NCI-H1092 treated with DMSO at 0.1 percent for 48 hours (cell line): ENCODE measurements at regions not wholly inside any gene's neighbourhood (a gene's known extent, or its start where the extent isn't known, plus 50 kb on each side); places are given as distances from the start of the nearest gene placed in this dataset.

Experiments used
- DNase-seq: peaks from one replicate; lab custom pipeline; 2025; lab: John Stamatoyannopoulos, UW

DNA sequence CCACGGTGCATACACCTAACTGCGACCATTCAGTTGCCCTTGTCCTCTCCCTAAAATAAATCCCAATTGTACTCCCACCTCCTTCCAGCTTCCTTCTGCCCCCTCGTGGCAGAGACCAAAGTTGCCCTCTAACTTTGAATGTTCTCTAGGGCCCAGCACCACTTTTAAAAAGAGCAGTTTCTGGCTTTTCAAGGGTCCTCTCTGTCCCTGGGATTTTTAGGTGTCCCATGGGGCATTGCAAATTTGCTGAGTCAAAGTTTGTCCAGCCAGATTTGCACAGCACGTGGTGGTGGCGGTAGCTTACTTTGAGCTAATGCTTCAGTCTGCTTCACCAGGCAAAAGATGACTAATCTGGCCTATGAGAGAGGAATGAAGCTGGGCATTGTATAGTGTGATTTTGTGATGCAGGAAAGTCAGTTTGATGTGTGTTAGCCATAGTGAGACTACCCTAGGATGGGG lies 100.2 kb downstream of the PERP start:
- no peak for DNase-seq

DNA sequence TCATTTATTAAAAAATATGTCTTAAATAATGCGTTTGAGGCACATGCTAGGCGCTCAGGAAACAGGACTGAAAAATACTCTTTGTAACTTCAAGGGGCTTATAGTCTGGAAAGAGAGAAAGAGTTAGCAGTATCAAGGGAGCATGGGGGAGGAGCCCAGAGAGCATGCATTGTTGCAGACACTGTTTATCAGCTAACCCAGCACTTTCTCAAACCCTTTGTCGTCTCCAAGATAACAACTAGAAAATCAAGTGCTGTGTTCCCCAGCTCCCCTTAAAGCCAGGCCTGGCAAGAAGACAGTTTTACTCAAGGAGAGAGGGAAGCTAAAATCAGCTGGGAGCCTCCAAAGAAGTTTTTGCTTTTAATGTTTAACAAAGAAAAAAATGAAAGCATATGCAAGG lies 98.4 kb downstream of the PERP start:
- no peak for DNase-seq

DNA sequence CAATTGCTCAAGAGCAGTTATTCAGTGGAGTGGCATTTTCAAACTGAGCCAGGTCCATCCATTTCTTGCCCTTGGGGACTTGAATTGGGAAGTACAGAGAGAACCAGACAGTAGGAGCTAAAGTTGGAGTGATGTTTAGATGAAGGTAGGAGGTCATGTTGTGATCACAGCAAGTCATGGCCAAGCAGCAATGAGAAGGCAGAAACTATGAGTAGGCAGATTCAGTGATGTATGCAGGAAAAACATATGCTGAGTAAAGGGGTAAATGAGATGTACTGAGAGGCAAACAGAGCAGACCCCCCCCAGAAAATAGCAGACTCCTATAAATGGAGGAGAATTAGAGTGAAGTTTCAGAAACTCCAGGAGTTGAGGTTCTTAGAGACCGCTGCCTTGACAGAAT lies 95.8 kb downstream of the PERP start:
- no peak for DNase-seq

DNA sequence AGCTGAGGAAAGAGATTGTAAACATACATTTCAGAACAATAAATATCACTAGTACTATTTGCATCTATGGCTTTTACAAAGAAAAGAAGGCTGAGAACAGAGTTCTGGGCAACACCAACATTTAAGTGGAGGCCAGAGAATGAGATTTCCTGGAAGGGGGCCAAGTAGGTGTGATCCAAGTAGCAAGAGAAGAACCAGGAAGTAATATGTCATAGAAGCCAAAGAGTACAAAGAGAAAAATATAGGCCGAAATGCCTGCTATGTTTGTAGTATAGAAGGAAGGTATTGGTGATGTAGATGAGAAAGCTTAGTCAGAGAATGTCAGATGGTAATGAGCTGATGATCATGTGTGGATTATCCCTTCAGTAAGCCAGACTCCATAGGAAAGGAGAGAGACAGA lies 94.5 kb downstream of the PERP start:
- no peak for DNase-seq

DNA sequence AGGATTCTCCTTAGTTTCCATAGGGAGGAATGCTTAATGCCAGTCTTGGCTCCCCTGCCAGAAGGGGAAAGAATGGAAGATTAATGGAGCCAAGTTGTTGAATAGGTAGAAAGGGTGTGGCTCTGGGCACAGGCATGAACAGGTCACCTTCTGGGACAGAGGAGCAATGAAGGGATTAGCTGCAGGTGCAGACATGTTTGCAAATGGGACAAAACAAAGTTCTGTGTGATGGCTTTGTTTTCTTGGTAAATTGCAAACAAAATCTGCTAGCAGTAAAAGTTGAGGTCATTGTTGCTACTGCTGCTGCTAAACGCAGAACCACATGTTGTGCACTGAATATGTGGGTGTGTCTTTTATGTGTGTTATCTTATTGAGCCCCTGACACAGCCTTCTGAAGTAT lies 93.3 kb downstream of the PERP start:
- DNase-seq: no peak

DNA sequence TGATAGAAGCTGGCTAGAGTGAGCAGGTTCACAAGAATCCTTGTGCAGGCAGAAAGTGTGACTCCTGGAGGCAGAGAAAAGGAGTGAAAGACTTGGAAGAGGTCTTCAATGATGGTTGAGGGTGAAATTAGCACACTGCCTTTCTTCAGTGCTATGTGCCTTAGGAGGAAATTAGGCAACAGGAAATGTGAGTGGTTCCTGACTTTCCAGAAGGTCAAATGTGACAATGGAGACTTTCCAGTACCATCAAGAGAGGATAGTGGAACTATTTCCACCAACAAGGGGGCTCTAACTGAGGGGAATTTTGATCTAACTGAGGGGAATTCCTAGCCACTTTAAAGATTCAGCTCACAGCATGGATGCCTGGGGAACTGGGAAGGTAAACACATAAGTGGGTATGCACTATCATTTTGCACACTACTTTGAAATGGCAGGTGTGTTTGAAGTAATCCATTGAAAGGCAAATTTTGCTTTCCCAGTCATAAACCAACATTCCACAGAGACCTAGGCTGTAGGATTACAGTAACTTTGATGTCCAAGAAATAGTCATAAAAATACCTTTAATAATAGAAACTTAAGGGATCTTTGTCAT lies 90.0 kb downstream of the PERP start:
- DNase-seq: no peak

DNA sequence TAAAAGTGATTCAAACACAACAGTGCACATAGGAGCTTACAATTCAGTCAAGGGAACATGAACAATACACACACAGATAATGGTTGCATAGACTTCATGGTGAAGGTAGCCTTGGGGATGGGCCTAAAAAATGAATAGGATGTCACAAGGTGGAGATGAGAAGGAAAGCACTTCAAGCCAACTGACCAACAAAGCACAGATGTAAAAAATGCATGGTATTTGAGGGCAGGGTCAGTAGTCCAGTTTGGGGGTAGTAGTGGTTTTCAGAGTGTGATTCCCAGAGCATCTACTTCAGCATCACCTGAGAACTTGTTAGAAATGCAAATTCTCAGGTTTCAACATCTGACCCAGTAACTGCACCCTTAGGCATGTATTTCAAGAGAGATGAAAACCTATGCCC lies 88.9 kb downstream of the PERP start:
- no peak for DNase-seq

DNA sequence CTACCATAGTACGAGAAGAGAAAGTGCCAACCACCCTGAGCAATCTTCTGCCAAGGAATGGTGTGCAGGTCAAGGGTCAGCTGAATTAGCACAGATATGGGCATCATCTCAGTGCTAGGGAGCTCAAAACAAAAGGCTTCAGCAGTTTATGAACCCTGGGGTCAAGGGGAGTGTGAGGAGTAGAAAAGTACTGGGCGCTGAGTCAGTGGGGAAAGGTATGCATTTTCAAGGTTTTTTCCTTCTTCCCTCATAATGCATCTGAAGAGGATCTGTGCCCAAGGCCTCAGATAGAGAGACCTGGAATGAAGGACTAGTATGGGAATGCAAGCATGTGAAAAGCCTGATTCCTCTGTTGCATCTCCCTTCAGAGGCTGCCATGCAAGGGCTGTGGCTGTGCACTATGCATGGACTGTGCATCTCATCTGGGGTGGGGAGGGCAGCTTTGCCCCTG lies 81.7 kb downstream of the PERP start:
- no peak for DNase-seq

DNA sequence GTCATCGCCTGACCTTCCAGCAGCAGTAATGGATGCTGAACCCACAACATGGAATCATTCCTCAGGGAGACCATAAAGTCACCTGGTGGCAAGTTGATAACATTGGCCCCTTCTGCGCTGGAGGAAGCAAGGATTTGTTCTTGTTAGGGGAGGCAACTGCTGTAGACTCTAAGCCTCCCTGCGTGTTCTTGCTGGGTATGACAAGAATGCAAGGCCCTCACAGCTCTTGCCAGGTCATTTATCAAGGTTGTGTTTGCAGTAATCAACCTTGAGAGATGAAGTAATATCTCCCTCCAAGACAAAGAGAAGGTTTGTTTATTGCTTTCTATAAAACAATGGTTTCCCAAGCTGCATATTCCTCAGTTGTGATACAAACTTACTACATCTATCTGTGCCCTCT lies 80.9 kb downstream of the PERP start:
- DNase-seq: no peak

DNA sequence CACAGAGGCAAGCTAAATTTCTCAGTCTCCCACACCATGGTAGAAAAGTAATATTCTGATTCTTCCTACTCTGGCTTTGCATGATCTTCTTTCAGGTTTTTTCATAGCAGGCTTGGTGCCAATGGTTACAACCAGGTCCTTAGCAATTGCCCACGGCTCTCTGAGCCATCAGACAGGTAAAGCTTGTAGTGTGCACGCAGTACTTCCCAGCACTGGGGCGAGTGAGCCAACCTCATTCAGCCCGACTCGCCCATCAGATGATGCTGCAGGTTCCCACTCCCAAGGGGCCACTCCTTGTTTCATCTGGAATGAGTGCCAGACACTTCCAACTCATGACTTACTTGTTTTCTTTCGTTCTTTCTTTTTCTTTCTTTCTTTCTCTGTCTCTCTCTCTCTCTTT lies 78.3 kb downstream of the PERP start:
- DNase-seq: no peak

DNA sequence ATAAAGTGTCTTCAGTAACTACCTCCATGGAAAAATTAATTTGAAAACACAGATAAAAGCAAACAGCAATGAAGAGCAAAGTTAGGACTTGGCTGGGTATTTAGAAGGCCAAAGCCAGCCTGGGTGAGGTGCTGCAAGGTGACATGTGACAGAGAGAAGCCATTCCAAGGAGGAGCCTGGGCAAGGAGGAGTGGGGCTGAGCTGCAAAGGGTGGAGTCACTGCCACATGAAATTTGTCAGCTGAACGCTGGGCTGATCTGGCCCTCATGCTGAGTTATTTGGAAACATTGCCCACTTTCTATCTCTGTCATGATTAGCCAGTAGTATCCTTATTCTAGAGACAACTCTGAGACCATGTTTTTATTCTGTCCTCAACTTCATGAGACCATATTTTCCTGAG lies 76.3 kb downstream of the PERP start:
- DNase-seq: no peak

DNA sequence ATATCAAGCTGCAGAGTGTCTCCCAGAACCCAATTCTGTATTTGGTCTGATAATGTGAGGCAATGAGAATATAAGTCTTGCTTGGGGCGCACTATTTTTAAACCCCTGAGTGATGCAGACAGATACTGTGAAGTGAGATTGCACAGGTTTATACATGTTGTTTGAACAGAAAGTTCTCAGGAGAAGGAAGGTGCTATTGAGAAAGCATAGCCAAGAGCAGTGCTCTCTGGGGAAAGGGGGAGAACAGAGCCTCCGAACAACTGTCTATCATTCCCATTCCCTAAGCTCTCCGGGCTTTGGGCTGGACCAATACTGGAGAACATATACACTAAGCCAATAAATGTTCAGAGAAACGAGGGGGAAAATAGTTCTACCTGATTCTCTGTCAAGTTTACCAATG lies 75.8 kb downstream of the PERP start:
- DNase-seq: no peak

DNA sequence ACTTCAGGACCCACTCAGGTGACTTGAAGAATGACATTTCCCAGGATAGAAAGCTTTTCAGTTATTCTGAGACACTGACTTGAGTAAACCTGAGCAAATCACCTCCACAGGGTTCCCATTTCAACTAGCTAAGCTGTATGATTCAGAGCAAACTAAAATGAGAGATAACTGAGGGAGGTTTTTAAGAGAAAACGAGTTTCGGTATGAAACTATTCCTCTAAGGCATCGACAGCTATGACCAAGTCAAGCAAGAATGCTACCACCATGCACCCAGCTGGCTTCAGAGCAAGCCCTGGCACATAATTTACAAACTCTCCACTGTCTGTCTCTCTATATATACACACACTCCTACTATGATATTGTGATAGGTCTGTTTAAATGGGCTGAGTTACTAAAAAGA lies 75.4 kb downstream of the PERP start:
- DNase-seq: no peak

DNA sequence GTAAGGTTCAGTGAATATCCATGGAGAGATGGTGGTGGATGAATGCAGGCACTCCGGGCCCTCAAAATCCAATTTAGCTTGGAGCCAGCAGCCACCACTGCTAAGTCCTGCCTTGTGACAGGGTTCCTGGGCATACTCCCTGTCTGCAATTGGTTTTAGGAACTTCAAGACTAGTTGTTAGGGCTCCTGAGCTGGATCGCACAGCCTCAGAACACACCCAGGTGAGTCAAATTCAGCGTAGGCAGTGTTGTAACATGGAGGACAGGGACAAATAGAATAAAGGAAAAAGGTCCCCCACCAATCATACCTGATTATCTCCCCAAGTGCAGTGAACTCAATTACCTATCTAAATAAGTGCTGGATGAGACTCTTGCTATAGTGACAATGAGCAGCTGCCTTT lies 74.6 kb downstream of the PERP start:
- DNase-seq: no peak

DNA sequence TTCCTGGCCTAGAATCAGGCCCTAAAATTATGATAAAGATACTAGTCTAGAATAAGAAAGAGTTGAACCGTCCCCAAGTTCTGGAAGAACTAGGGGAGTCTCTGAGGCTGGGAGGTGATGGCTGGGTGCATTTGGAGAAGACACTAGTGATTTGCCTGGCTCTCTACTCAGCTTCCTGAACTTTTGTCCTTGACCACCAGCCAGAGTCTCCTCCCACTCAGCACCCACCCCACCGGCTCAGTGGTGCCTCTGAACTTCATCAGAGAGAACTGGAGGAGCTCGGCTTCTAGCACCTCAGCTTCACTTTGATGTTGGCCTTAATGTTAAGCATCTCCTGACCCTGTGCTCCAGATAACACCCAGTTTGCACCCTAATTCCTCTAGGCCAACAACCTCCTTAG lies 73.0 kb downstream of the PERP start:
- DNase-seq: no peak

DNA sequence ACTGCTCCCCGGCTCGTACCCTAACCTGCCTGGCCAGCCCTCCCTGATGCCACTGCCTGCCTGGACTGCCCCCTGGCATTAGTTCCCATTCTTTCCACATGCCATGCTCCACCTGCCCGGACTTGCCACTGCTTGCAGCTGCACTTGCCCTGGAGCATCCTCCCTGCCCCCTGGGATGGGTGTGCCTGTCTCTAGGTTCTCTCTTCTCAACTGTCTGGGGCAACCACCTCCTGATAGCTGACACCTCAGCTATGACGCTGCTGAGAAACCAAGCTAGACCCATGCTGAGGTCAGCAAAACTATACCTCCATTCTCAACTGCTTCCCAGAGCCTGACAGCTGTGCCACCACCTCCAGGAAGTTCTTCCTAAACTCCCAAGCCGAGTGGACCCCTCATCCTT lies 72.1 kb downstream of the PERP start:
- DNase-seq: no peak

DNA sequence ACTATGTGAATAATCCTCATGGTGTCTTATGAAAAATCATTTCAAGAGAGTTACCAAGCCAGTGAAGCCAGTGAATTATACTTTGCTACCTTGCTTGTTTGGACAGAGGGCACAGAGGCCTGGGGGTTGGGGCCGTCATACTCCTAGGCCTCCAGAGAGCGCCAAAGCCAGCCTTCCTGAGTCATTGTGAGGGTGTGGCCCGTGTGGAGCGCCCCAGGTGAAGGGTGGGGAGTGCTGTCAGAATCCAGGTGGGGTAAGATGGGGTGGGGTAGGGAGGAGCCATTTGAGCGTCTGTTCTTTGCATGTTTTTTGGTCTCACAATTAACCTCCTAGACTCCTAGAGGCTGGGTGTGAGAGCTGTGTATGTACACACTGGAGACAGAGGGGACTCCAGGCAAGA lies 71.1 kb downstream of the PERP start:
- DNase-seq: no peak

DNA sequence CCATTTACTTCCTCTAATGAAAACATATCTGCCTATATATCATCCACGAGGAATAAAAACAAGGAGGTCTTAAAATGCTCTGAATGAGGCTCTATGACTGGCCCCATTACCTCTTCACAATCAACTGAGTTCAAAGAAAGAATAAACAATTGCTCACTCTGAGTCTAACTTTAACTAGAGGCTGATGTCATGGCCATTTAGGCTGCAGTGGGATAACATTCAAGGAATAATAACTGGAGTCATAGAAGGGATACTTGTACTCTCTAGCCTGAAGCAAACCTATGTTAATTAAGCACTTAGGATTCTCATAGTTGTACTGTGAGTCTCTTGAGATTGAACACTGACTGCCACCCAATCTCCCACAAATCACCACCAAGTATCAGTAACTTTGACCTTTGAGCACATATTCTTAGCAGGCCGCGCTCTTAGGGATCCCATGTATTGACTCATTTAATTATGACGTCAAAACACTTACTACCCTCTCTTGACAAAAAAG lies 70.2 kb downstream of the PERP start:
- DNase-seq: no peak

DNA sequence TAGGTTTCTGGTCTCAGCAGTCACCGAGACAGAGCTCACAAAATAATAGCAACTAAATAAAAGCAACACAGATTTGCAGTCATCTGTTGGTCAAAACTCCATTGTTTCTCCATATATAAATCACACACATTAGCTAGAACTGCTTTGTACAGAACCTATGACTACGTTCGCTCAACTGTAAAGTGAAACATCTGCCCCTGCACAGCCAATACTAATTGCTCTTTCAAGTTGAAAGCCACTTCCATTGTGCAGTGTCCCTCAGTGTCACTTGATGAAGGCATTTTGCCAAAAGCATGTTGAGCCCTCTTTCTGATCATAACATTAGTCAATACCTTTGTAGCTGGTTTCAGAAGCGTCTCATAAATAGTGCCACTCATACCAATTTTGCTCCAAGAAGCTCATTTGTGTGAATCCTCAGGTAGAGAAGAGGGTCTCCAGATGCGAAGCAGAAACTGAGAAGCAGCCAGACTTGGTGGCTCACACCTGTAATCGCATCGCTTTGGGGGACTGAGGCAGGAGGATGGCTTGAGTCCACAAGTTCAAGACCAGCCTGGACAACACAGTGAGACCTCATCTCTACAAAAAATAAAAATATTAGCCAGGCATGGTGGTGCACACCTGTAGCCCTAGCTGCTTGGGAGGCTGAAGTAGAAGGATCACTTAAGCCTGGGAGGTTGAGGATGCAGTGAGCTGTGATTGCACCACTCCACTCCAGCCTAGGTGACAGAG lies 68.9 kb downstream of the PERP start:
- peak; percentile 20 for DNase-seq
